IMR-90 (cell line): ENCODE measurements at regions not wholly inside any gene's neighbourhood (a gene's known extent, or its start where the extent isn't known, plus 50 kb on each side); places are given as distances from the start of the nearest gene placed in this dataset.

Source experiments
- ATAC-seq: fragments of 200-7000 bp; cut with Tn5 transposase; 2 replicates; pipeline ENCODE4 v1.9.1; 2020; ENCODE audit warnings: low read depth, mild to moderate bottlenecking, moderate library complexity
- BruUV-seq: library from RNA; stranded (reverse); fragments of 400-500 nt; replicated peaks from 2 replicates; lab custom pipeline; 2021; lab: Mats Ljungman, UMichigan
- CTCF ChIA-PET: fragments of 300-600 bp; formaldehyde crosslinking; extraction: SDS; loops from one replicate; lab custom pipeline; 2021; ENCODE audit warnings: antibody characterized with exemption; lab: Yijun Ruan, JAX
- POLR2A ChIA-PET: fragments of 300-600 bp; sonication (Branson Sonifier 250); formaldehyde crosslinking; loops from one replicate; lab custom pipeline; 2022; ENCODE audit warnings: antibody characterized with exemption; ENCODE audit not compliant: unreplicated experiment; lab: Charles Lee
- DNase-seq: peaks from one replicate; pipeline ENCODE4 v3.0.0; 2013
- H2AFZ ChIP-seq: replicated peaks from 2 replicates; pipeline ENCODE3; 2013; ENCODE audit warnings: low read length, mild to moderate bottlenecking; ENCODE audit not compliant: poor library complexity
- H2AK5ac ChIP-seq: 2 replicates; pipeline ENCODE4 v1.6.1; 2013; ENCODE audit warnings: low read depth, low read length, inconsistent platforms
- H2AK9ac ChIP-seq: replicated peaks from 2 replicates; pipeline ENCODE3; 2013; ENCODE audit warnings: mild to moderate bottlenecking, low read depth, low read length, moderate library complexity; ENCODE audit not compliant: poor library complexity
- H2BK120ac ChIP-seq: 2 replicates; pipeline ENCODE4 v1.6.1; 2013; ENCODE audit warnings: low read depth, low read length, inconsistent platforms
- H2BK15ac ChIP-seq: 3 replicates; pipeline ENCODE4 v1.6.1; 2013; ENCODE audit warnings: low read depth, low read length, inconsistent platforms
- H2BK20ac ChIP-seq: 2 replicates; pipeline ENCODE4 v1.6.1; 2013; ENCODE audit warnings: low read depth, mild to moderate bottlenecking, inconsistent platforms, low read length, moderate library complexity
- H2BK5ac ChIP-seq: 2 replicates; pipeline ENCODE4 v1.6.1; 2013; ENCODE audit warnings: mild to moderate bottlenecking, low read depth, low read length, inconsistent platforms; ENCODE audit not compliant: poor library complexity, severe bottlenecking
- H3K14ac ChIP-seq: replicated peaks from 2 replicates; pipeline ENCODE4 v1.6.1; 2013; ENCODE audit warnings: low read depth, low read length, inconsistent platforms
- H3K18ac ChIP-seq: 2 replicates; pipeline ENCODE4 v1.6.1; 2013; ENCODE audit warnings: low read depth, low read length, control low read depth
- H3K23ac ChIP-seq: 2 replicates; pipeline ENCODE4 v1.6.1; 2013; ENCODE audit warnings: low read depth, low read length, inconsistent platforms
- H3K27ac ChIP-seq: 2 replicates; pipeline ENCODE4 v1.5.1; 2013; ENCODE audit warnings: mild to moderate bottlenecking, control low read depth, low read length; ENCODE audit not compliant: insufficient read depth
- H3K27me3 ChIP-seq: 2 replicates; pipeline ENCODE4 v1.6.1; 2013; ENCODE audit warnings: low read length; ENCODE audit not compliant: control insufficient read depth, insufficient read depth
- H3K36me3 ChIP-seq: 2 replicates; pipeline ENCODE4 v1.6.1; 2013; ENCODE audit warnings: low read length, mixed read lengths; ENCODE audit not compliant: control insufficient read depth, insufficient read depth
- H3K4ac ChIP-seq: 2 replicates; pipeline ENCODE4 v1.6.1; 2013; ENCODE audit warnings: low read depth, low read length, inconsistent platforms
- H3K4me1 ChIP-seq: 2 replicates; pipeline ENCODE4 v1.6.1; 2013; ENCODE audit warnings: low read length, mixed read lengths; ENCODE audit not compliant: control insufficient read depth, insufficient read depth
- H3K4me2 ChIP-seq: 2 replicates; pipeline ENCODE4 v1.6.1; 2013; ENCODE audit warnings: low read depth, mild to moderate bottlenecking, control low read depth, low read length, moderate library complexity
- H3K4me3 ChIP-seq: 2 replicates; pipeline ENCODE4 v1.5.1; 2013; ENCODE audit warnings: low read depth, mild to moderate bottlenecking, control low read depth, low read length, moderate library complexity; ENCODE audit not compliant: insufficient read depth
- H3K56ac ChIP-seq: 2 replicates; pipeline ENCODE4 v1.6.1; 2013; ENCODE audit warnings: low read length, inconsistent platforms; ENCODE audit not compliant: insufficient read depth; ENCODE audit errors: extremely low read depth
- H3K79me1 ChIP-seq, 2 experiments: 2 replicates each; pipeline ENCODE4 v1.6.1; 2013; ENCODE audit warnings: low read length in 2 of 2, inconsistent platforms in 1 of 2, low read depth in 1 of 2
- H3K9ac ChIP-seq: 2 replicates; pipeline ENCODE4 v1.6.1; 2013; ENCODE audit warnings: low read depth, low read length, control low read depth
- H3K9me1 ChIP-seq: 2 replicates; pipeline ENCODE4 v1.6.1; 2013; ENCODE audit warnings: low read length, inconsistent platforms; ENCODE audit not compliant: insufficient read depth
- H3K9me3 ChIP-seq: 2 replicates; pipeline ENCODE4 v1.6.1; 2013; ENCODE audit warnings: low read length; ENCODE audit not compliant: control insufficient read depth, insufficient read depth
- H4K20me1 ChIP-seq: 2 replicates; pipeline ENCODE4 v1.6.1; 2013; ENCODE audit warnings: low read length, inconsistent platforms; ENCODE audit not compliant: insufficient read depth
- H4K5ac ChIP-seq: 2 replicates; pipeline ENCODE4 v1.6.1; 2013; ENCODE audit warnings: mild to moderate bottlenecking, low read depth, low read length, control low read depth
- H4K8ac ChIP-seq, 2 experiments: 2 replicates each; pipeline ENCODE4 v1.6.1; 2013; ENCODE audit warnings: low read depth in 2 of 2, low read length in 2 of 2, control low read depth in 1 of 2, inconsistent platforms in 1 of 2
- H4K91ac ChIP-seq: 2 replicates; pipeline ENCODE4 v1.6.1; 2013; ENCODE audit warnings: low read depth, low read length, inconsistent platforms; ENCODE audit not compliant: insufficient read depth
- BHLHE40 ChIP-seq: fragments of 150-350 bp; IDR thresholded peaks from 2 replicates; pipeline ENCODE4 v1.6.1; 2016; ENCODE audit warnings: mild to moderate bottlenecking, low read depth, low read length
- CEBPB ChIP-seq: IDR thresholded peaks from 2 replicates; pipeline ENCODE4 v1.6.1; 2012; ENCODE audit warnings: low read depth, low read length, improper control_type of control experiment
- CHD1 ChIP-seq: IDR thresholded peaks from 2 replicates; pipeline ENCODE4 v1.6.1; 2012; ENCODE audit warnings: low read depth, low read length, improper control_type of control experiment
- ELK1 ChIP-seq: fragments of 150-350 bp; IDR thresholded peaks from 2 replicates; pipeline ENCODE4 v1.6.1; 2016; ENCODE audit warnings: low read depth, mild to moderate bottlenecking, low read length, moderate library complexity, borderline replicate concordance
- FOS ChIP-seq: fragments of 150-350 bp; IDR thresholded peaks from 2 replicates; pipeline ENCODE4 v1.6.1; 2016; ENCODE audit warnings: low read depth, low read length
- MAFK ChIP-seq: IDR thresholded peaks from 2 replicates; pipeline ENCODE4 v1.6.1; 2012; ENCODE audit warnings: low read depth, low read length, improper control_type of control experiment
- MAZ ChIP-seq: IDR thresholded peaks from 2 replicates; pipeline ENCODE4 v1.6.1; 2012; ENCODE audit warnings: low read depth, mild to moderate bottlenecking, low read length, improper control_type of control experiment, moderate library complexity, borderline replicate concordance
- MXI1 ChIP-seq: IDR thresholded peaks from 2 replicates; pipeline ENCODE4 v1.6.1; 2012; ENCODE audit warnings: low read depth, mild to moderate bottlenecking, low read length, moderate library complexity, borderline replicate concordance
- NFE2L2 ChIP-seq: fragments of 150-350 bp; IDR thresholded peaks from 2 replicates; pipeline ENCODE4 v1.6.1; 2016; ENCODE audit warnings: low read depth, mild to moderate bottlenecking, low read length
- POLR2A ChIP-seq: IDR thresholded peaks from 2 replicates; pipeline ENCODE4 v1.6.1; 2012; ENCODE audit warnings: mild to moderate bottlenecking, low read depth, low read length
- RAD21 ChIP-seq: IDR thresholded peaks from 2 replicates; pipeline ENCODE4 v1.6.1; 2012; ENCODE audit warnings: low read length, improper control_type of control experiment
- RCOR1 ChIP-seq: IDR thresholded peaks from 2 replicates; pipeline ENCODE4 v1.6.1; 2012; ENCODE audit warnings: mild to moderate bottlenecking, low read length, improper control_type of control experiment; ENCODE audit not compliant: insufficient replicate concordance
- RFX5 ChIP-seq: IDR thresholded peaks from 2 replicates; pipeline ENCODE4 v1.8.0; 2012; ENCODE audit warnings: low read depth, mild to moderate bottlenecking, low read length, moderate library complexity
- SMC3 ChIP-seq: fragments of 150-350 bp; IDR thresholded peaks from 2 replicates; pipeline ENCODE4 v1.6.1; 2016; ENCODE audit warnings: low read depth, mild to moderate bottlenecking, antibody characterized with exemption, low read length, moderate library complexity
- WGBS, 2 experiments: methylation state at CpG; one replicate each; pipeline versions ENCODE4 v1.1.5 to v1.1.7; 2013; ENCODE audit warnings: missing lambda C conversion rate in 2 of 2; ENCODE audit not compliant: insufficient read length in 1 of 2; ENCODE audit errors: extremely low coverage in 2 of 2; 5-methylcytosine and 5-hydroxymethylcytosine counted together
- dilution Hi-C: fragments of 300-500 bp; cut with HindIII; formaldehyde crosslinking; loops from one replicate; pipeline ENCODE4 v1.14.3; 2018; ENCODE audit warnings: low sequenced_read_pairs; ENCODE audit not compliant: unreplicated experiment
- in situ Hi-C: fragments of 300-500 bp; cut with MboI; formaldehyde crosslinking; loops from 3 replicates; pipeline ENCODE4 v1.14.3; 2019; ENCODE audit warnings: low sequenced_read_pairs, inconsistent platforms, mixed read lengths
- intact Hi-C: fragments of 100-400 bp; cut with micrococcal nuclease; formaldehyde crosslinking; loops from 2 replicates; pipeline ENCODE4 v1.10.0; 2022
- TF ChIP-seq, protein P1 (sequence below): fragments of 150-350 bp; IDR thresholded peaks from 2 replicates; pipeline ENCODE4 v1.6.1; 2017; ENCODE audit warnings: mild to moderate bottlenecking, antibody characterized with exemption, low read length, low read depth
- TF ChIP-seq, protein P2 (sequence below): conservative IDR thresholded peaks from 2 replicates; pipeline ENCODE4 v1.5.1; 2012; ENCODE audit warnings: mild to moderate bottlenecking, low read depth, low read length, improper control_type of control experiment

DNA sequence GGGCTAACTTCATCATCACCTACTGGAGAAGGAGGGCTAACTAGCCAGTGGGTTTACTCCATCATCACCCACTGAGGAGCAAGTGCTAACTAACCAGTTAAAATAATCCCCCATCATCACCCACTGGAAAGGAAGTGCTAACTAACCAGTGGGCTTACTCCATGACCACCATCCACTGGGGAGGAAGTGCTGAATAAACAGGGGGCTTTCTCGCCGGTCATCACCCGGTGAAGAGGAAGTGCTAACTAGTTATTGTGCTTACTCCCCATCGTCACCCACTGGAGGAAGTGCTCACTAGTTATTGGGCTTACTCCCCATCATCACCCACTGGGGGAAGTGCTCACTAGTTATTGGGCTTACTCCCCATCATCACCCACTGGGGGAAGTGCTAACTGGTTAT lies 124.4 kb upstream of the SALL3 start:
- no peak overlapping the region for H3K23ac ChIP-seq
- no peaks in the 10 kb centered on the region for H3K36me3 ChIP-seq
- H3K4me2 ChIP-seq: no peak overlapping the region
- H3K14ac ChIP-seq: no peak overlapping the region
- H3K18ac ChIP-seq: no peak overlapping the region
- no peak overlapping the region for H4K91ac ChIP-seq
- H4K20me1 ChIP-seq: no peaks in the 10 kb centered on the region
- TF ChIP-seq NFE2L2 (no peak), MXI1 (no peak), CEBPB (no peak), RCOR1 (no peak), ELK1 (no peak), MAZ (no peak), RAD21 (no peak), BHLHE40 (no peak), MAFK (no peak), CHD1 (no peak), RFX5 (no peak), FOS (no peak), SMC3 (no peak), POLR2A (no peak)
- TF ChIP-seq, protein P1, sequence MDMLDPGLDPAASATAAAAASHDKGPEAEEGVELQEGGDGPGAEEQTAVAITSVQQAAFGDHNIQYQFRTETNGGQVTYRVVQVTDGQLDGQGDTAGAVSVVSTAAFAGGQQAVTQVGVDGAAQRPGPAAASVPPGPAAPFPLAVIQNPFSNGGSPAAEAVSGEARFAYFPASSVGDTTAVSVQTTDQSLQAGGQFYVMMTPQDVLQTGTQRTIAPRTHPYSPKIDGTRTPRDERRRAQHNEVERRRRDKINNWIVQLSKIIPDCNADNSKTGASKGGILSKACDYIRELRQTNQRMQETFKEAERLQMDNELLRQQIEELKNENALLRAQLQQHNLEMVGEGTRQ: no peak
- TF ChIP-seq, protein P2, sequence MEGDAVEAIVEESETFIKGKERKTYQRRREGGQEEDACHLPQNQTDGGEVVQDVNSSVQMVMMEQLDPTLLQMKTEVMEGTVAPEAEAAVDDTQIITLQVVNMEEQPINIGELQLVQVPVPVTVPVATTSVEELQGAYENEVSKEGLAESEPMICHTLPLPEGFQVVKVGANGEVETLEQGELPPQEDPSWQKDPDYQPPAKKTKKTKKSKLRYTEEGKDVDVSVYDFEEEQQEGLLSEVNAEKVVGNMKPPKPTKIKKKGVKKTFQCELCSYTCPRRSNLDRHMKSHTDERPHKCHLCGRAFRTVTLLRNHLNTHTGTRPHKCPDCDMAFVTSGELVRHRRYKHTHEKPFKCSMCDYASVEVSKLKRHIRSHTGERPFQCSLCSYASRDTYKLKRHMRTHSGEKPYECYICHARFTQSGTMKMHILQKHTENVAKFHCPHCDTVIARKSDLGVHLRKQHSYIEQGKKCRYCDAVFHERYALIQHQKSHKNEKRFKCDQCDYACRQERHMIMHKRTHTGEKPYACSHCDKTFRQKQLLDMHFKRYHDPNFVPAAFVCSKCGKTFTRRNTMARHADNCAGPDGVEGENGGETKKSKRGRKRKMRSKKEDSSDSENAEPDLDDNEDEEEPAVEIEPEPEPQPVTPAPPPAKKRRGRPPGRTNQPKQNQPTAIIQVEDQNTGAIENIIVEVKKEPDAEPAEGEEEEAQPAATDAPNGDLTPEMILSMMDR: no peak
- intact Hi-C loops (no loop called here), in situ Hi-C loops (no loop called here), dilution Hi-C loops (no loop called here)
- H3K56ac ChIP-seq: no peak overlapping the region
- H3K9me1 ChIP-seq: no peaks in the 10 kb centered on the region
- POLR2A ChIA-PET: no interaction called here
- WGBS, 2 experiments: no CpG with 5 or more reads among the region's 4 CpGs
- H3K4me3 ChIP-seq: no peak overlapping the region
- no peak overlapping the region for H2AK9ac ChIP-seq
- DNase-seq: no peak
- H2BK15ac ChIP-seq: no peak overlapping the region
- no peaks in the 10 kb centered on the region for H3K4me1 ChIP-seq
- no TSS peak for BruUV-seq
- no peak overlapping the region for H3K4ac ChIP-seq
- H4K5ac ChIP-seq: no peak overlapping the region
- no peak overlapping the region for H2BK20ac ChIP-seq
- H3K27me3 ChIP-seq: no peaks in the 10 kb centered on the region
- no peak overlapping the region for H2BK120ac ChIP-seq
- H2AFZ ChIP-seq: no peak overlapping the region
- no peak overlapping the region for H3K27ac ChIP-seq
- H2BK5ac ChIP-seq: no peak overlapping the region
- CTCF ChIA-PET: no interaction called here
- no peak overlapping the region for H3K9ac ChIP-seq
- H3K79me1 ChIP-seq: no peaks in the 10 kb centered on the region
- ATAC-seq: no peak
- peaks cover 47% of the 10 kb centered on the region for H3K9me3 ChIP-seq
- H2AK5ac ChIP-seq: no peak overlapping the region
- no peak overlapping the region for H4K8ac ChIP-seq
